22Rv1 (cell line): ENCODE measurements at regions not wholly inside any gene's neighbourhood (a gene's known extent, or its start where the extent isn't known, plus 50 kb on each side); places are given as distances from the start of the nearest gene placed in this dataset.

ENCODE experiments used
- ZFX ChIP-seq: fragments of 450-650 bp; IDR thresholded peaks from 2 replicates; pipeline ENCODE4 v1.6.1; 2017; ENCODE audit warnings: antibody characterized with exemption, borderline replicate concordance
- TF ChIP-seq, protein P1 (sequence below): fragments of 450-650 bp; IDR thresholded peaks from 2 replicates; pipeline ENCODE4 v1.5.1; 2017; ENCODE audit warnings: mild to moderate bottlenecking

DNA sequence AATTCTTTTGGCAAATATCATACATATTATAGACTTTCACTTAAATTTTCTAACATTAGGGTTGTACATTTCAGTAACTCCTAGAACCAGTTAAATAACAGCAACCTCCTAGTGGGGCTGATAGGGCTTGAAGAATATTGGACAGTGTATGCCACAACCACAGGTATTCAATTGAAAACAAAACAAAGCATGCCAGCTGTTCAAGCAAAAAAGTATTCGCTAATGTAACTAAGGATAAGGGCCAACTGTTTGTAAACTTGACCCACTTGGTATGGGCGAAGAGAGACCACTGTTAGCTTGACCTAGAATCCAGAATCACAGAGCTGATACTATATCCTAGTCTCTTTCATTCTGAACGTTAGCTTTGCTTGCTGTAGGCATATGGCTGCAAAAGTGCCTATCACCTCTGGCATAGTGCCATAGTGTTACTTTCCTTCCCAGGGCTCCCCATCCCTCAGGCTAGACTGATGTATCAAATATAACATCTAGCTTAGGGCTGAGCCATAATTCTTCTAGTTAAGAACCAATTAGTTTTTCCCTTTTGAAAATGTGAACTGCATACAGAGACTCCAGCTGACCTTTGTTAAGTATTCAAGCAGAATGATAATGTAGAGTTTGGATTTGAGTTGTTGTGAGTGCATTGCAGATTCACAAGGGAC, 458.8 kb upstream of the NRXN1 start:
- TF ChIP-seq, protein P1, sequence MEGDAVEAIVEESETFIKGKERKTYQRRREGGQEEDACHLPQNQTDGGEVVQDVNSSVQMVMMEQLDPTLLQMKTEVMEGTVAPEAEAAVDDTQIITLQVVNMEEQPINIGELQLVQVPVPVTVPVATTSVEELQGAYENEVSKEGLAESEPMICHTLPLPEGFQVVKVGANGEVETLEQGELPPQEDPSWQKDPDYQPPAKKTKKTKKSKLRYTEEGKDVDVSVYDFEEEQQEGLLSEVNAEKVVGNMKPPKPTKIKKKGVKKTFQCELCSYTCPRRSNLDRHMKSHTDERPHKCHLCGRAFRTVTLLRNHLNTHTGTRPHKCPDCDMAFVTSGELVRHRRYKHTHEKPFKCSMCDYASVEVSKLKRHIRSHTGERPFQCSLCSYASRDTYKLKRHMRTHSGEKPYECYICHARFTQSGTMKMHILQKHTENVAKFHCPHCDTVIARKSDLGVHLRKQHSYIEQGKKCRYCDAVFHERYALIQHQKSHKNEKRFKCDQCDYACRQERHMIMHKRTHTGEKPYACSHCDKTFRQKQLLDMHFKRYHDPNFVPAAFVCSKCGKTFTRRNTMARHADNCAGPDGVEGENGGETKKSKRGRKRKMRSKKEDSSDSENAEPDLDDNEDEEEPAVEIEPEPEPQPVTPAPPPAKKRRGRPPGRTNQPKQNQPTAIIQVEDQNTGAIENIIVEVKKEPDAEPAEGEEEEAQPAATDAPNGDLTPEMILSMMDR = no peak
- TF ChIP-seq ZFX = no peak
